GM23338 (cell line): ENCODE measurements at regions not wholly inside any gene's neighbourhood (a gene's known extent, or its start where the extent isn't known, plus 50 kb on each side); places are given as distances from the start of the nearest gene placed in this dataset.

ENCODE experiments used
- ATAC-seq: fragments of 200-7000 bp; cut with Tn5 transposase; 3 replicates; pipeline ENCODE4 v1.9.1; 2020
- DNase-seq: peaks from one replicate; pipeline ENCODE4 v3.0.0-alpha.2; 2015; ENCODE audit warnings: low spot score
- H2AFZ ChIP-seq: fragments of 200-600 bp; sonication (generic); 2 replicates; pipeline ENCODE4 v1.8.0; 2016; ENCODE audit warnings: antibody characterized with exemption, mild to moderate bottlenecking, moderate library complexity
- H3F3A ChIP-seq: fragments of 200-600 bp; sonication (generic); replicated peaks from 2 replicates; pipeline ENCODE4 v1.8.0; 2017; ENCODE audit warnings: antibody characterized with exemption, mixed run types, low read depth
- H3K27ac ChIP-seq: fragments of 200-600 bp; sonication (generic); 2 replicates; pipeline ENCODE4 v1.6.1; 2016; ENCODE audit warnings: low read depth
- H3K27me3 ChIP-seq: fragments of 200-600 bp; sonication (generic); 2 replicates; pipeline ENCODE4 v1.8.0; 2016; ENCODE audit warnings: mild to moderate bottlenecking, mixed run types, moderate library complexity; ENCODE audit not compliant: insufficient read depth
- H3K36me3 ChIP-seq: fragments of 200-600 bp; sonication (generic); 2 replicates; pipeline ENCODE4 v1.8.0; 2016; ENCODE audit warnings: mild to moderate bottlenecking; ENCODE audit not compliant: insufficient read depth
- H3K4me1 ChIP-seq: fragments of 200-600 bp; sonication (generic); 2 replicates; pipeline ENCODE4 v1.8.0; 2016; ENCODE audit warnings: mild to moderate bottlenecking, moderate library complexity; ENCODE audit not compliant: insufficient read depth
- H3K4me2 ChIP-seq: fragments of 200-600 bp; sonication (generic); 2 replicates; pipeline ENCODE4 v1.7.1; 2017; ENCODE audit warnings: mixed run types
- H3K4me3 ChIP-seq: fragments of 200-600 bp; sonication (generic); 2 replicates; pipeline ENCODE4 v1.6.1; 2016; ENCODE audit warnings: mixed run types
- H3K79me2 ChIP-seq: fragments of 200-600 bp; sonication (generic); replicated peaks from 2 replicates; pipeline ENCODE4 v1.8.0; 2017; ENCODE audit warnings: mild to moderate bottlenecking; ENCODE audit not compliant: insufficient read depth
- H3K9me2 ChIP-seq: fragments of 200-600 bp; sonication (generic); 2 replicates; pipeline ENCODE4 v1.8.0; 2017; ENCODE audit not compliant: insufficient read depth
- H4K20me1 ChIP-seq: fragments of 200-600 bp; sonication (generic); replicated peaks from 2 replicates; pipeline ENCODE4 v1.8.0; 2017; ENCODE audit warnings: mild to moderate bottlenecking; ENCODE audit not compliant: insufficient read depth
- H3K27ac Mint-ChIP-seq: 2 replicates; pipeline ENCODE4 v1.8.0; 2020; ENCODE audit warnings: inconsistent platforms, mild to moderate bottlenecking, moderate library complexity, mixed read lengths
- H3K27me3 Mint-ChIP-seq: 3 replicates; pipeline ENCODE4 v1.8.0; 2022; ENCODE audit warnings: low read depth, mild to moderate bottlenecking, moderate library complexity, mixed read lengths, inconsistent platforms; ENCODE audit not compliant: insufficient read depth, poor library complexity
- H3K36me3 Mint-ChIP-seq: 3 replicates; pipeline ENCODE4 v1.8.0; 2021; ENCODE audit warnings: low read depth, mild to moderate bottlenecking, inconsistent platforms, moderate library complexity, mixed read lengths
- H3K4me1 Mint-ChIP-seq: 3 replicates; pipeline ENCODE4 v1.8.0; 2020; ENCODE audit warnings: mild to moderate bottlenecking, inconsistent platforms, mixed read lengths
- H3K4me3 Mint-ChIP-seq: 3 replicates; pipeline ENCODE4 v1.8.0; 2021; ENCODE audit warnings: moderate library complexity, mild to moderate bottlenecking, inconsistent platforms, mixed read lengths
- H3K9me3 Mint-ChIP-seq: 3 replicates; pipeline ENCODE4 v1.8.0; 2020; ENCODE audit warnings: moderate library complexity, mild to moderate bottlenecking, inconsistent platforms, mixed read lengths
- CREB1 ChIP-seq: fragments of 250-450 bp; sonication (Bioruptor Pico); IDR thresholded peaks from 2 replicates; pipeline ENCODE4 v1.5.0; 2020; ENCODE audit warnings: low read depth, mild to moderate bottlenecking, moderate library complexity
- ETS1 ChIP-seq: IDR thresholded peaks from 2 replicates; pipeline ENCODE4 v1.6.1; 2016; ENCODE audit warnings: antibody characterized with exemption
- EZH2 ChIP-seq: fragments of 200-600 bp; sonication (generic); IDR thresholded peaks from one replicate; pipeline ENCODE4 v1.8.0; 2017; ENCODE audit warnings: antibody characterized with exemption, mild to moderate bottlenecking, low read depth; ENCODE audit not compliant: unreplicated experiment
- EZH2phosphoT487 ChIP-seq: fragments of 200-600 bp; sonication (generic); IDR thresholded peaks from one replicate; pipeline ENCODE4 v1.8.1; 2018; ENCODE audit warnings: antibody characterized with exemption; ENCODE audit not compliant: unreplicated experiment
- JUNB ChIP-seq: IDR thresholded peaks from one replicate; pipeline ENCODE4 v1.6.1; 2016; ENCODE audit warnings: antibody characterized with exemption; ENCODE audit not compliant: unreplicated experiment
- NANOG ChIP-seq: IDR thresholded peaks from 2 replicates; pipeline ENCODE4 v1.6.1; 2016; ENCODE audit warnings: antibody characterized with exemption, borderline replicate concordance
- POLR2AphosphoS5 ChIP-seq: IDR thresholded peaks from 2 replicates; pipeline ENCODE4 v1.6.1; 2016; ENCODE audit warnings: antibody characterized with exemption, low read depth
- REST ChIP-seq: IDR thresholded peaks from one replicate; pipeline ENCODE4 v1.6.1; 2018; ENCODE audit warnings: antibody characterized with exemption; ENCODE audit not compliant: unreplicated experiment
- ZNF114 ChIP-seq: fragments of 250-450 bp; sonication (Bioruptor Pico); IDR thresholded peaks from 2 replicates; pipeline ENCODE4 v1.5.0; 2020; ENCODE audit warnings: mild to moderate bottlenecking, moderate library complexity
- ZNF331 ChIP-seq: fragments of 250-450 bp; sonication (Bioruptor Pico); IDR thresholded peaks from 2 replicates; pipeline ENCODE4 v1.5.0; 2020; ENCODE audit warnings: low read depth, mild to moderate bottlenecking, moderate library complexity
- ZNF462 ChIP-seq: fragments of 250-450 bp; sonication (Bioruptor Pico); IDR thresholded peaks from 2 replicates; pipeline ENCODE4 v1.5.0; 2020; ENCODE audit warnings: mild to moderate bottlenecking, moderate library complexity

- DNase-seq: no peak
- ATAC-seq: no peak
Observed at GRCh38 chr3:187813198-187813597, 67.9 kb upstream of the BCL6 start.

More at GRCh38 chr3:187813198-187813597, 67.9 kb upstream of the BCL6 start:
- no peaks in the 10 kb centered on the region for H3F3A ChIP-seq
- no peak overlapping the region for H3K27ac ChIP-seq
- H3K4me3 ChIP-seq: no peak overlapping the region
- Mint-ChIP-seq H3K27ac (no peak overlapping the region), H3K4me1 (peaks cover 10% of the 10 kb centered on the region), H3K27me3 (no peaks in the 10 kb centered on the region), H3K36me3 (no peaks in the 10 kb centered on the region), H3K9me3 (peaks cover 9% of the 10 kb centered on the region; the same call in 1 of the 3 replicates), H3K4me3 (no peak overlapping the region)
- no peaks in the 10 kb centered on the region for H3K79me2 ChIP-seq
- no peaks in the 10 kb centered on the region for H3K36me3 ChIP-seq
- H3K4me1 ChIP-seq: peaks cover 10% of the 10 kb centered on the region
- TF ChIP-seq ZNF114 (CRISPR knock-in tag) (no peak), EZH2 (no peak), NANOG (no peak), POLR2AphosphoS5 (no peak), REST (no peak), ZNF462 (no peak), EZH2phosphoT487 (no peak), ETS1 (no peak), CREB1 (CRISPR knock-in tag) (no peak), JUNB (no peak), ZNF331 (CRISPR knock-in tag) (no peak)
- H4K20me1 ChIP-seq: no peaks in the 10 kb centered on the region
- H3K27me3 ChIP-seq: no peaks in the 10 kb centered on the region
- H3K4me2 ChIP-seq: no peak overlapping the region
- no peak overlapping the region for H2AFZ ChIP-seq
- peaks cover 5% of the 10 kb centered on the region; the same call in 1 of the 2 replicates for H3K9me2 ChIP-seq
